HepG2 (cell line): ENCODE measurements at regions not wholly inside any gene's neighbourhood (a gene's known extent, or its start where the extent isn't known, plus 50 kb on each side); places are given as distances from the start of the nearest gene placed in this dataset.

Experiments
- ATAC-seq: fragments of 200-7000 bp; cut with Tn5 transposase; 3 replicates; pipeline ENCODE4 v1.9.1; 2020; ENCODE audit warnings: mild to moderate bottlenecking, moderate library complexity
- BruUV-seq: library from RNA; stranded (reverse); fragments of 400-500 nt; replicated peaks from 2 replicates; lab custom pipeline; 2021; lab: Mats Ljungman, UMichigan
- CTCF ChIA-PET: fragments of 300-600 bp; formaldehyde crosslinking; extraction: SDS; loops from one replicate; lab custom pipeline; 2021; ENCODE audit warnings: low total read pairs, inconsistent platforms, low intra/inter-chr PET ratio; lab: Yijun Ruan, JAX
- POLR2A ChIA-PET: fragments of 350-600 bp; sonication (Branson Sonifier 250); formaldehyde crosslinking; loops from one replicate; lab custom pipeline; 2020; ENCODE audit warnings: antibody characterized with exemption, inconsistent platforms; lab: Yijun Ruan, JAX
- DNase-seq: peaks from one replicate; pipeline ENCODE4 v3.0.0-alpha.2; 2015; ENCODE audit warnings: low spot score
- FAIRE-seq: peaks from 3 replicates; lab custom pipeline; 2011; peaks lifted over from hg19 to GRCh38; lab: Jason Lieb, UNC
- H2AFZ ChIP-seq: one replicate; pipeline ENCODE4 v1.6.1; 2011; ENCODE audit warnings: low read length, inconsistent platforms
- H3K27ac ChIP-seq: fragments of 300-600 bp; 3 replicates; pipeline ENCODE4 v1.8.0; 2011; ENCODE audit warnings: mixed run types, mild to moderate bottlenecking, mixed read lengths, low read length, inconsistent platforms; ENCODE audit not compliant: insufficient read depth; ENCODE audit errors: extremely low read length
- H3K27me3 ChIP-seq, 2 experiments: fragments of 200-600 bp in 1 of 2; 2 replicates in 1 of 2; 3 replicates in 1 of 2; pipeline versions ENCODE4 v1.6.0 to v1.8.0; 2011; ENCODE audit warnings: low read length in 2 of 2, mild to moderate bottlenecking in 2 of 2, moderate library complexity in 2 of 2, inconsistent platforms in 1 of 2; ENCODE audit not compliant: insufficient read depth in 2 of 2, control insufficient read depth in 1 of 2
- H3K36me3 ChIP-seq, 2 experiments: fragments of 200-600 bp in 1 of 2; replicated peaks in 1 of 2; 2 replicates in 1 of 2; 3 replicates in 1 of 2; pipeline versions ENCODE4 v1.5.1 to v1.8.0; 2011; ENCODE audit warnings: low read length in 2 of 2, inconsistent platforms in 1 of 2; ENCODE audit not compliant: insufficient read depth in 2 of 2, control insufficient read depth in 1 of 2
- H3K4me1 ChIP-seq: 2 replicates; pipeline ENCODE4 v1.5.1; 2012; ENCODE audit warnings: low read length, inconsistent platforms; ENCODE audit not compliant: insufficient read depth
- H3K4me2 ChIP-seq: 2 replicates; pipeline ENCODE4 v1.6.0; 2011; ENCODE audit warnings: low read depth, low read length, inconsistent platforms
- H3K4me3 ChIP-seq, 3 experiments: fragments of 200-600 bp in 1 of 3; sonication (generic), shearing (Covaris generic) in 1 of 3; replicated peaks in 1 of 3; 2 replicates each; pipeline ENCODE4 v1.5.1; 2011 to 2016; ENCODE audit warnings: low read length in 3 of 3, inconsistent platforms in 2 of 3, low read depth in 2 of 3, mild to moderate bottlenecking in 2 of 3, control low read depth in 1 of 3, mixed read lengths in 1 of 3; ENCODE audit not compliant: insufficient read depth in 1 of 3
- H3K79me2 ChIP-seq: one replicate; pipeline ENCODE4 v1.6.1; 2011; ENCODE audit warnings: low read length, inconsistent platforms; ENCODE audit not compliant: insufficient read depth
- H3K9ac ChIP-seq: 2 replicates; pipeline ENCODE4 v1.6.0; 2011; ENCODE audit warnings: mild to moderate bottlenecking, low read depth, low read length, inconsistent platforms; ENCODE audit not compliant: insufficient read depth
- H3K9me3 ChIP-seq: 2 replicates; pipeline ENCODE4 v1.5.1; 2012; ENCODE audit warnings: mild to moderate bottlenecking, low read length
- H4K20me1 ChIP-seq: 2 replicates; pipeline ENCODE4 v1.6.0; 2011; ENCODE audit warnings: inconsistent platforms, mild to moderate bottlenecking, low read length, moderate library complexity; ENCODE audit not compliant: insufficient read depth
- CBX1 ChIP-seq: IDR thresholded peaks from one replicate; pipeline ENCODE4 v1.6.1; 2016; ENCODE audit warnings: antibody characterized with exemption, low read depth
- CREM ChIP-seq, 2 experiments: sonication (generic) in 1 of 2; formaldehyde crosslinking in 1 of 2; IDR thresholded peaks; 2 replicates each; pipeline versions ENCODE4 v1.4.0 to v1.6.1; 2016 to 2020; ENCODE audit warnings: antibody characterized with exemption in 1 of 2, mild to moderate bottlenecking in 1 of 2, missing genetic modification reagents in 1 of 2
- GFI1 ChIP-seq: sonication (generic); formaldehyde crosslinking; IDR thresholded peaks from 2 replicates; pipeline ENCODE4 v1.5.0; 2020; ENCODE audit warnings: missing genetic modification reagents, mild to moderate bottlenecking, borderline replicate concordance
- MEIS1 ChIP-seq: sonication (generic); formaldehyde crosslinking; IDR thresholded peaks from 2 replicates; pipeline ENCODE4 v1.9.0; 2021; ENCODE audit warnings: mild to moderate bottlenecking, missing genetic modification reagents, moderate library complexity, borderline replicate concordance
- SALL2 ChIP-seq: sonication (generic); formaldehyde crosslinking; IDR thresholded peaks from 2 replicates; pipeline ENCODE4 v1.8.1; 2023; ENCODE audit warnings: mild to moderate bottlenecking, missing genetic modification reagents, inconsistent platforms
- SMC3 ChIP-seq: IDR thresholded peaks from 2 replicates; pipeline ENCODE4 v1.6.1; 2011; ENCODE audit warnings: low read length, improper control_type of control experiment
- SRY ChIP-seq: sonication (generic); formaldehyde crosslinking; IDR thresholded peaks from 2 replicates; pipeline ENCODE4 v1.8.0; 2022; ENCODE audit warnings: mild to moderate bottlenecking, missing genetic modification reagents
- TEAD3 ChIP-seq: optimal IDR thresholded peaks from 2 replicates; pipeline ENCODE3; 2016; ENCODE audit warnings: borderline replicate concordance
- TIGD3 ChIP-seq: sonication (generic); formaldehyde crosslinking; IDR thresholded peaks from 2 replicates; pipeline ENCODE4 v1.5.1; 2020; ENCODE audit warnings: mild to moderate bottlenecking, missing genetic modification reagents, borderline replicate concordance
- ZFP1 ChIP-seq: IDR thresholded peaks from 2 replicates; pipeline ENCODE4 v1.6.1; 2016
- ZNF17 ChIP-seq: sonication (generic); formaldehyde crosslinking; IDR thresholded peaks from 2 replicates; pipeline ENCODE4 v1.5.0; 2020; ENCODE audit warnings: mild to moderate bottlenecking, missing genetic modification reagents
- ZNF333 ChIP-seq: sonication (generic); formaldehyde crosslinking; IDR thresholded peaks from 2 replicates; pipeline ENCODE4 v1.4.0; 2020; ENCODE audit warnings: mild to moderate bottlenecking, missing genetic modification reagents, borderline replicate concordance
- ZNF720 ChIP-seq: sonication (generic); formaldehyde crosslinking; IDR thresholded peaks from 2 replicates; pipeline ENCODE4 v1.4.0; 2020; ENCODE audit warnings: missing genetic modification reagents
- ZNF781 ChIP-seq: sonication (generic); formaldehyde crosslinking; IDR thresholded peaks from 2 replicates; pipeline ENCODE4 v1.5.1; 2020; ENCODE audit warnings: borderline replicate concordance, mild to moderate bottlenecking, missing genetic modification reagents; ENCODE audit errors: not compliant biosample characterization
- WGBS: methylation state at CpG from one replicate; pipeline ENCODE4 v1.1.6; 2017; ENCODE audit warnings: low lambda C conversion rate; 5-methylcytosine and 5-hydroxymethylcytosine counted together
- in situ Hi-C: cut with HindIII; loops from 2 replicates; pipeline ENCODE4 v1.10.0; 2017; ENCODE audit warnings: low pct_unique_long_range_greater_than_20kb; ENCODE audit not compliant: extremely low pct_ligation_motif_present
- intact Hi-C: fragments of 100-400 bp; cut with micrococcal nuclease; formaldehyde crosslinking; loops from one replicate; pipeline ENCODE4 v1.10.0; 2022; ENCODE audit not compliant: unreplicated experiment
- TF ChIP-seq, protein P1 (sequence below): sonication (generic); formaldehyde crosslinking; IDR thresholded peaks from 2 replicates; pipeline ENCODE4 v1.4.0; 2020; ENCODE audit warnings: mild to moderate bottlenecking, missing genetic modification reagents

- BruUV-seq = no TSS peak
- no peak for ATAC-seq
- no peak overlapping the region for H2AFZ ChIP-seq
- intact Hi-C loops = no loop called here
- no peak for TF ChIP-seq SMC3
- TF ChIP-seq TEAD3 (CRISPR knock-in tag) = no peak
- TF ChIP-seq MEIS1 (CRISPR knock-in tag) = no peak
- no peak for TF ChIP-seq ZNF720 (CRISPR knock-in tag)
- TF ChIP-seq ZNF17 (CRISPR knock-in tag) = no peak
- TF ChIP-seq TIGD3 (CRISPR knock-in tag) = no peak
- no peak for TF ChIP-seq GFI1 (CRISPR knock-in tag)
- TF ChIP-seq ZFP1 (CRISPR knock-in tag) = no peak
- TF ChIP-seq SALL2 = no peak
- TF ChIP-seq CBX1 = no peak
- TF ChIP-seq CREM (IDR thresholded peaks at IDR 0.05) = no peak
- no peak for TF ChIP-seq CREM (CRISPR knock-in tag; IDR thresholded peaks at IDR 0.05)
- TF ChIP-seq, protein P1, sequence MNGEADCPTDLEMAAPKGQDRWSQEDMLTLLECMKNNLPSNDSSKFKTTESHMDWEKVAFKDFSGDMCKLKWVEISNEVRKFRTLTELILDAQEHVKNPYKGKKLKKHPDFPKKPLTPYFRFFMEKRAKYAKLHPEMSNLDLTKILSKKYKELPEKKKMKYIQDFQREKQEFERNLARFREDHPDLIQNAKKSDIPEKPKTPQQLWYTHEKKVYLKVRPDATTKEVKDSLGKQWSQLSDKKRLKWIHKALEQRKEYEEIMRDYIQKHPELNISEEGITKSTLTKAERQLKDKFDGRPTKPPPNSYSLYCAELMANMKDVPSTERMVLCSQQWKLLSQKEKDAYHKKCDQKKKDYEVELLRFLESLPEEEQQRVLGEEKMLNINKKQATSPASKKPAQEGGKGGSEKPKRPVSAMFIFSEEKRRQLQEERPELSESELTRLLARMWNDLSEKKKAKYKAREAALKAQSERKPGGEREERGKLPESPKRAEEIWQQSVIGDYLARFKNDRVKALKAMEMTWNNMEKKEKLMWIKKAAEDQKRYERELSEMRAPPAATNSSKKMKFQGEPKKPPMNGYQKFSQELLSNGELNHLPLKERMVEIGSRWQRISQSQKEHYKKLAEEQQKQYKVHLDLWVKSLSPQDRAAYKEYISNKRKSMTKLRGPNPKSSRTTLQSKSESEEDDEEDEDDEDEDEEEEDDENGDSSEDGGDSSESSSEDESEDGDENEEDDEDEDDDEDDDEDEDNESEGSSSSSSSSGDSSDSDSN (CRISPR knock-in tag) = no peak
- no peak for TF ChIP-seq SRY (CRISPR knock-in tag)
- TF ChIP-seq ZNF333 = no peak
- no peak for TF ChIP-seq ZNF781
- ChIA-PET CTCF (no interaction called here), POLR2A (no interaction called here)
- FAIRE-seq = no peak
- peaks cover 74% of the 10 kb centered on the region for H3K9me3 ChIP-seq
- no peaks in the 10 kb centered on the region for H3K4me1 ChIP-seq
- H3K27ac ChIP-seq = no peak overlapping the region
- DNase-seq = no peak
- no peaks in the 10 kb centered on the region for H3K79me2 ChIP-seq
- no peaks in the 10 kb centered on the region for H4K20me1 ChIP-seq
- no peak overlapping the region for H3K4me3 ChIP-seq
- H3K27me3 ChIP-seq = no peaks in the 10 kb centered on the region
- H3K4me2 ChIP-seq = no peak overlapping the region
- 5% methylated on average over 3 of the region's 3 CpGs for WGBS
- H3K36me3 ChIP-seq = no peaks in the 10 kb centered on the region
- no peak overlapping the region for H3K9ac ChIP-seq
- in situ Hi-C loops = no loop called here
Observed at GRCh38 chr16:62738666-62739460, 702.6 kb upstream of the CDH8 start.
